ENCODE measurements at regions not wholly inside any gene's neighbourhood (a gene's known extent, or its start where the extent isn't known, plus 50 kb on each side); places are given as distances from the start of the nearest gene placed in this dataset.
"Not testable (repeated sequence)": the region's sequence is repeated elsewhere in the genome, so short reads cannot be mapped to it uniquely, and the experiment has no call there.

- no peak overlapping the region for H3K4me2 ChIP-seq (ENCODE audit: low read length)
- no peak overlapping the region for H3K27ac ChIP-seq (ENCODE audit: low read length)
- no TSS peak for BruUV-seq (replicated peaks)
- no peaks in the 10 kb centered on the region for H3F3A ChIP-seq (ENCODE audit: low read length, unreplicated experiment)
- no peak overlapping the region for H3K4me3 ChIP-seq (ENCODE audit: low read length)
- no peaks in the 10 kb centered on the region for H3K36me3 ChIP-seq (ENCODE audit: low read depth, low read length)
- POLR2A ChIA-PET (ENCODE audit: unreplicated experiment): no interaction called here
- no peak for ATAC-seq
- CTCF ChIA-PET: no interaction called here
- no peak for DNase-seq
- H3K9ac ChIP-seq (ENCODE audit: low read length): no peak overlapping the region
- intact Hi-C loops (cut with micrococcal nuclease): no loop called here
- H3K79me2 ChIP-seq (ENCODE audit: low read length): no peaks in the 10 kb centered on the region
- H3K9me3 ChIP-seq (ENCODE audit: low read length): no peaks in the 10 kb centered on the region
- TF ChIP-seq EZH2phosphoT487 (IDR thresholded peaks at IDR 0.05; ENCODE audit: borderline replicate concordance, low read length) (no peak), EZH2 (IDR thresholded peaks at IDR 0.05; ENCODE audit: low read length, unreplicated experiment) (no peak)
- no peaks in the 10 kb centered on the region for H3K9me2 ChIP-seq (replicated peaks; ENCODE audit: low read length)
- no peak overlapping the region for H2AFZ ChIP-seq (ENCODE audit: low read length)
- H3K27me3 ChIP-seq (ENCODE audit: low read length): no peaks in the 10 kb centered on the region
- peaks cover 7% of the 10 kb centered on the region; the same call in 1 of the 2 replicates for H3K4me1 ChIP-seq (ENCODE audit: insufficient read depth, low read length)
- no peaks in the 10 kb centered on the region for H4K20me1 ChIP-seq (ENCODE audit: low read length)
These were observed 100.2 kb upstream of the AKAP13 start for GRCh38 chr15:85280203-85280602.

GRCh38 chr15:85281293-85281882 lies 99.0 kb upstream of the AKAP13 start:
- no peak overlapping the region for H3K4me3 ChIP-seq (ENCODE audit: low read length)
- no peak for DNase-seq
- H3K4me2 ChIP-seq (ENCODE audit: low read length): no peak overlapping the region
- H3K4me1 ChIP-seq (ENCODE audit: insufficient read depth, low read length): peaks cover 6% of the 10 kb centered on the region; the same call in 1 of the 2 replicates
- H3K36me3 ChIP-seq (ENCODE audit: low read depth, low read length): no peaks in the 10 kb centered on the region
- ATAC-seq: no peak
- no peaks in the 10 kb centered on the region for H3K27me3 ChIP-seq (ENCODE audit: low read length)
- no peaks in the 10 kb centered on the region for H3K9me2 ChIP-seq (replicated peaks; ENCODE audit: low read length)
- intact Hi-C loops (cut with micrococcal nuclease): no loop called here
- no peaks in the 10 kb centered on the region for H4K20me1 ChIP-seq (ENCODE audit: low read length)
- no peak overlapping the region for H2AFZ ChIP-seq (ENCODE audit: low read length)
- no peaks in the 10 kb centered on the region for H3F3A ChIP-seq (ENCODE audit: low read length, unreplicated experiment)
- TF ChIP-seq CTCF (conservative IDR thresholded peaks at IDR 0.05; ENCODE audit: low read depth, low read length) (no peak), EZH2 (IDR thresholded peaks at IDR 0.05; ENCODE audit: low read length, unreplicated experiment) (no peak), EZH2phosphoT487 (IDR thresholded peaks at IDR 0.05; ENCODE audit: borderline replicate concordance, low read length) (no peak)
- no peak overlapping the region for H3K9ac ChIP-seq (ENCODE audit: low read length)
- ChIA-PET CTCF (no interaction called here), POLR2A (ENCODE audit: unreplicated experiment) (no interaction called here)
- H3K27ac ChIP-seq (ENCODE audit: low read length): no peak overlapping the region
- H3K79me2 ChIP-seq (ENCODE audit: low read length): no peaks in the 10 kb centered on the region
- no TSS peak for BruUV-seq (replicated peaks)
- no peaks in the 10 kb centered on the region for H3K9me3 ChIP-seq (ENCODE audit: low read length)

GRCh38 chr15:85282504-85283115 lies 97.8 kb upstream of the AKAP13 start:
- DNase-seq (peak; percentile 75), ATAC-seq (peak; percentile 67)
- intact Hi-C loops (cut with micrococcal nuclease): no loop called here
- Histone ChIP-seq H3K36me3 (ENCODE audit: low read depth, low read length) (no peaks in the 10 kb centered on the region), H3F3A (ENCODE audit: low read length, unreplicated experiment) (no peaks in the 10 kb centered on the region), H2AFZ (ENCODE audit: low read length) (no peak overlapping the region), H3K27ac (ENCODE audit: low read length) (no peak overlapping the region), H3K79me2 (ENCODE audit: low read length) (no peaks in the 10 kb centered on the region), H3K4me1 (ENCODE audit: insufficient read depth, low read length) (no peaks in the 10 kb centered on the region; the same call in 1 of the 2 replicates), H3K9me3 (ENCODE audit: low read length) (no peaks in the 10 kb centered on the region), H3K4me3 (ENCODE audit: low read length) (no peak overlapping the region), H3K27me3 (ENCODE audit: low read length) (no peaks in the 10 kb centered on the region), H3K9ac (ENCODE audit: low read length) (no peak overlapping the region), H3K4me2 (ENCODE audit: low read length) (peak overlapping the region; percentile 35; the same call in 1 of the 2 replicates), H3K9me2 (replicated peaks; ENCODE audit: low read length) (no peaks in the 10 kb centered on the region), H4K20me1 (ENCODE audit: low read length) (no peaks in the 10 kb centered on the region)
- POLR2A ChIA-PET (ENCODE audit: unreplicated experiment): no interaction called here
- CTCF ChIA-PET: no interaction called here
- BruUV-seq (replicated peaks): no TSS peak
- TF ChIP-seq CTCF (conservative IDR thresholded peaks at IDR 0.05; ENCODE audit: low read depth, low read length): no peak
- TF ChIP-seq EZH2phosphoT487 (IDR thresholded peaks at IDR 0.05; ENCODE audit: borderline replicate concordance, low read length): no peak
- TF ChIP-seq EZH2 (IDR thresholded peaks at IDR 0.05; ENCODE audit: low read length, unreplicated experiment): no peak

- H3K27me3 ChIP-seq (ENCODE audit: low read length); H2AFZ ChIP-seq (ENCODE audit: low read length); intact Hi-C loops (cut with micrococcal nuclease); H3K36me3 ChIP-seq (ENCODE audit: low read depth, low read length); POLR2A ChIA-PET (ENCODE audit: unreplicated experiment); H3F3A ChIP-seq (ENCODE audit: low read length, unreplicated experiment); H3K4me1 ChIP-seq (ENCODE audit: insufficient read depth, low read length); H3K4me3 ChIP-seq (ENCODE audit: low read length); H3K27ac ChIP-seq (ENCODE audit: low read length); H3K9me2 ChIP-seq (replicated peaks; ENCODE audit: low read length); H3K9me3 ChIP-seq (ENCODE audit: low read length); H3K9ac ChIP-seq (ENCODE audit: low read length); ATAC-seq; BruUV-seq (replicated peaks); H4K20me1 ChIP-seq (ENCODE audit: low read length); H3K4me2 ChIP-seq (ENCODE audit: low read length); DNase-seq; H3K79me2 ChIP-seq (ENCODE audit: low read length): not testable (repeated sequence)
- CTCF ChIA-PET: interaction anchor here (0.6 kb wide), 1 partner anchor 115 kb away, joined by 3 read pairs; no protein-coding TSS in a partner anchor
These were observed 96.6 kb upstream of the AKAP13 start for GRCh38 chr15:85283815-85284214.

All from PC-3 (cell line).